ENCODE measurements at regions not wholly inside any gene's neighbourhood (a gene's known extent, or its start where the extent isn't known, plus 50 kb on each side); places are given as distances from the start of the nearest gene placed in this dataset. TPM values are rescaled to one million over a fixed set of nuclear protein-coding genes. Genes with fewer than 3 reads are reported as not detected.
A peak's percentile ranks its signal among the peaks of the same experiment; 100 is the strongest.

DNA sequence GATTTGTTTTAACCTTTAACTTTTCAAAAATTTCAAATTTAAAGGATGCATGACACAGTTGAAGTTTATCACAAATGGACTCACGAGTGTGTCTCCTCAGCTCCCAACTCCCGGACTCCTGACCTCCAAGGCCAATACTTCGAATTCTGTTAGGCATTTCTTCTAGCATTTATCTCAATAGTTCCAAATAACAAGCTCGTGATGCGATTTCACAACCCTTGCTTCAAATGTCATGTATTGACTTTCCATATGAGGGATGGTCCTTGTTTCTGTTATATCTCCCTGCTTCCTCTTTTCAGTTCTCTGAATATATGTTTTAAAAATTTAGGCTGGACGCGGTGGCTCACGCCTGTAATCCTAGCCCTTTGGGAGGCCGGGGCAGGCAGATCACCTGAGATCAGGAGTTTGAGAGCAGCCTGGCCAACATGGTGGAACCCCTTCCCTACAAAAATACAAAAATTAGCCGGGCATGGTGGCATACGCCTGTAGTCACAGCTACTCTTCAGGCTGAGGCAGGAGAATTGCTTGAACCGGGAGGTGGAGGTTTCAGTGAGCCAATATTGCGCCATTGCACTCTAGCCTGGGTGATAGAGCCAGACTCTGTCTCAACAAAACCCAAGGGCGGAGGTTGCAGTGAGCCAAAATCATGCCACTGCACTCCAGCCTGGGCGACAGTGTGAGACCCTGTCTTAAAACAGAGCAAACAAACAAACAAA is 52.0 kb upstream of the TINAGL1 start:
- TF ChIP-seq, protein P1, sequence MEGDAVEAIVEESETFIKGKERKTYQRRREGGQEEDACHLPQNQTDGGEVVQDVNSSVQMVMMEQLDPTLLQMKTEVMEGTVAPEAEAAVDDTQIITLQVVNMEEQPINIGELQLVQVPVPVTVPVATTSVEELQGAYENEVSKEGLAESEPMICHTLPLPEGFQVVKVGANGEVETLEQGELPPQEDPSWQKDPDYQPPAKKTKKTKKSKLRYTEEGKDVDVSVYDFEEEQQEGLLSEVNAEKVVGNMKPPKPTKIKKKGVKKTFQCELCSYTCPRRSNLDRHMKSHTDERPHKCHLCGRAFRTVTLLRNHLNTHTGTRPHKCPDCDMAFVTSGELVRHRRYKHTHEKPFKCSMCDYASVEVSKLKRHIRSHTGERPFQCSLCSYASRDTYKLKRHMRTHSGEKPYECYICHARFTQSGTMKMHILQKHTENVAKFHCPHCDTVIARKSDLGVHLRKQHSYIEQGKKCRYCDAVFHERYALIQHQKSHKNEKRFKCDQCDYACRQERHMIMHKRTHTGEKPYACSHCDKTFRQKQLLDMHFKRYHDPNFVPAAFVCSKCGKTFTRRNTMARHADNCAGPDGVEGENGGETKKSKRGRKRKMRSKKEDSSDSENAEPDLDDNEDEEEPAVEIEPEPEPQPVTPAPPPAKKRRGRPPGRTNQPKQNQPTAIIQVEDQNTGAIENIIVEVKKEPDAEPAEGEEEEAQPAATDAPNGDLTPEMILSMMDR (IDR thresholded peaks at IDR 0.05; ENCODE audit: control extremely low read depth, extremely low read depth): no peak
- ATAC-seq (ENCODE audit: insufficient read depth, low FRiP score): no peak
- Histone ChIP-seq H3K27me3 (ENCODE audit: control insufficient read depth in 3 of 3, insufficient read depth in 3 of 3, low read length in 2 of 3) (no peaks in the 10 kb centered on the region), H3K27ac (ENCODE audit: low read depth in 1 of 2, low read length in 1 of 2) (peak overlapping the region in 1 of 2 donors; percentile 30), H3K9ac (ENCODE audit: insufficient read depth in 1 of 2, low read length in 2 of 2) (no peak overlapping the region), H3K4me1 (ENCODE audit: control insufficient read depth in 5 of 5, insufficient read depth in 5 of 5, low read length in 5 of 5) (peaks cover 0 to 1% (median 0%) of the 10 kb centered on the region in 5 donors), H3K4me3 (no peak overlapping the region), H3K9me3 (ENCODE audit: control insufficient read depth in 4 of 4, insufficient read depth in 3 of 4, low read length in 3 of 4) (no peaks in the 10 kb centered on the region), H3K36me3 (ENCODE audit: control insufficient read depth in 4 of 4, insufficient read depth in 4 of 4, low read length in 4 of 4) (no peaks in the 10 kb centered on the region)
- no peak for DNase-seq
- 39 to 67% methylated on average over 15 of the region's 15 CpGs for WGBS, 2 donors

Small RNAs in the stretch of these regions (small RNA-seq; reads per million reads assigned to genes)
- not detected for gene RF00019 (ENCODE audit: low replicate concordance)
- not detected for gene RNU6-40P (ENCODE audit: low replicate concordance)

Measured in lung (tissue), 12 donors.